GM18907 (cell line): ENCODE measurements at regions not wholly inside any gene's neighbourhood (a gene's known extent, or its start where the extent isn't known, plus 50 kb on each side); places are given as distances from the start of the nearest gene placed in this dataset.

Experiments used
- ATAC-seq: cut with Tn5 transposase; IDR thresholded peaks from one replicate; pipeline ENCODE4 v1.9.1; 2021; ENCODE audit warnings: mild to moderate bottlenecking, moderate library complexity; ENCODE audit not compliant: unreplicated experiment

- ATAC-seq, result no peak
Measured at GRCh38 chr10:33569702-33570101, 235.2 kb upstream of the NRP1 start.

- ATAC-seq, result no peak
Measured at GRCh38 chr10:33566426-33566825, 232.0 kb upstream of the NRP1 start.

GRCh38 chr10:33566001-33566400 is 231.5 kb upstream of the NRP1 start:
- ATAC-seq, result no peak

- ATAC-seq, result no peak
Measured at GRCh38 chr10:33565231-33565630, 230.8 kb upstream of the NRP1 start.

GRCh38 chr10:33559105-33559504 is 224.6 kb upstream of the NRP1 start:
- no peak for ATAC-seq

- peak; percentile 58 for ATAC-seq
Measured at GRCh38 chr10:33557313-33557712, 222.8 kb upstream of the NRP1 start.

- ATAC-seq, result no peak
Measured at GRCh38 chr10:33556620-33557019, 222.2 kb upstream of the NRP1 start.

- no peak for ATAC-seq
Measured at GRCh38 chr10:33556103-33556502, 221.6 kb upstream of the NRP1 start.

GRCh38 chr10:33553748-33554571 is 219.5 kb upstream of the NRP1 start:
- no peak for ATAC-seq

- no peak for ATAC-seq
Measured at GRCh38 chr10:33552290-33552689, 217.8 kb upstream of the NRP1 start.

GRCh38 chr10:33550811-33551210 is 216.3 kb upstream of the NRP1 start:
- ATAC-seq, result no peak

GRCh38 chr10:33547976-33548375 is 213.5 kb upstream of the NRP1 start:
- no peak for ATAC-seq

GRCh38 chr10:33546031-33546430 is 211.6 kb upstream of the NRP1 start:
- ATAC-seq, result no peak

- no peak for ATAC-seq
Measured at GRCh38 chr10:33542752-33543505, 208.5 kb upstream of the NRP1 start.

GRCh38 chr10:33539116-33539515 is 204.6 kb upstream of the NRP1 start:
- ATAC-seq, result no peak

- no peak for ATAC-seq
Measured at GRCh38 chr10:33537066-33537465, 202.6 kb upstream of the NRP1 start.

GRCh38 chr10:33536508-33536907 is 202.0 kb upstream of the NRP1 start:
- no peak for ATAC-seq

- ATAC-seq, result no peak
Measured at GRCh38 chr10:33535866-33536265, 201.4 kb upstream of the NRP1 start.

GRCh38 chr10:33534416-33534815 is 199.9 kb upstream of the NRP1 start:
- no peak for ATAC-seq

GRCh38 chr10:33533612-33534011 is 199.1 kb upstream of the NRP1 start:
- no peak for ATAC-seq

- ATAC-seq, result no peak
Measured at GRCh38 chr10:33532901-33533300, 198.4 kb upstream of the NRP1 start.

- no peak for ATAC-seq
Measured at GRCh38 chr10:33529234-33529633, 194.8 kb upstream of the NRP1 start.
